HCT116 (cell line): ENCODE measurements at regions not wholly inside any gene's neighbourhood (a gene's known extent, or its start where the extent isn't known, plus 50 kb on each side); places are given as distances from the start of the nearest gene placed in this dataset.

Experiments used
- ATAC-seq: fragments of 200-7000 bp; cut with Tn5 transposase; 2 replicates; pipeline ENCODE4 v1.9.1; 2020; ENCODE audit warnings: mild to moderate bottlenecking, moderate library complexity
- BruUV-seq: library from RNA; stranded (reverse); fragments of 400-500 nt; replicated peaks from 2 replicates; lab custom pipeline; 2021; lab: Mats Ljungman, UMichigan
- CTCF ChIA-PET: fragments of 300-600 bp; sonication (Branson Sonifier 250); formaldehyde crosslinking; loops from one replicate; lab custom pipeline; 2021; ENCODE audit warnings: antibody characterized with exemption; lab: Charles Lee
- POLR2A ChIA-PET: fragments of 300-600, 350-600 bp; sonication (Branson Sonifier 250); formaldehyde crosslinking; loops from one replicate; lab custom pipeline; 2021; ENCODE audit warnings: antibody characterized with exemption; lab: Charles Lee
- RAD21 ChIA-PET, 2 experiments: fragments of 300-600 bp; sonication (Branson Sonifier 250); formaldehyde crosslinking; loops; one replicate each; lab custom pipeline; 2023; ENCODE audit warnings: low total read pairs in 2 of 2; ENCODE audit not compliant: uncharacterized antibody in 2 of 2, unreplicated experiment in 2 of 2, low non-redundant PET in 1 of 2; lab: Charles Lee
- DNase-seq: peaks from one replicate; pipeline ENCODE4 v3.0.0-alpha.2; 2010; ENCODE audit warnings: low read depth, low spot score
- H2AFZ ChIP-seq: fragments of 200-600 bp; shearing (Covaris generic), sonication (generic); 2 replicates; pipeline ENCODE4 v1.6.1; 2017; ENCODE audit warnings: low read depth, mixed run types, mixed read lengths, antibody characterized with exemption, low read length; ENCODE audit not compliant: poor library complexity, severe bottlenecking
- H3K27ac ChIP-seq: 2 replicates; pipeline ENCODE4 v1.5.1; 2012; ENCODE audit warnings: low read depth, low read length
- H3K27me3 ChIP-seq: fragments of 200-600 bp; sonication (generic); 2 replicates; pipeline ENCODE4 v1.6.1; 2016; ENCODE audit warnings: mixed run types, low read length, mixed read lengths; ENCODE audit not compliant: insufficient read depth
- H3K36me3 ChIP-seq, 2 experiments: fragments of 200-500 bp in 1 of 2; fragments of 200-600 bp in 1 of 2; sonication (Bioruptor generic) in 1 of 2; sonication (generic) in 1 of 2; 2 replicates each; pipeline versions ENCODE4 v1.5.1 to v1.6.1; 2014 to 2016; ENCODE audit warnings: low read length in 2 of 2, inconsistent platforms in 1 of 2, mixed read lengths in 1 of 2, mixed run types in 1 of 2; ENCODE audit not compliant: insufficient read depth in 2 of 2, control insufficient read depth in 1 of 2
- H3K4me1 ChIP-seq, 2 experiments: fragments of 200-600 bp in 1 of 2; sonication (generic) in 1 of 2; 2 replicates each; pipeline versions ENCODE4 v1.5.1 to v1.6.1; 2012 to 2017; ENCODE audit warnings: low read length in 2 of 2, inconsistent platforms in 1 of 2, mild to moderate bottlenecking in 1 of 2, mixed read lengths in 1 of 2, mixed run types in 1 of 2, moderate library complexity in 1 of 2; ENCODE audit not compliant: insufficient read depth in 2 of 2, control insufficient read depth in 1 of 2
- H3K4me2 ChIP-seq: fragments of 200-600 bp; sonication (generic); 2 replicates; pipeline ENCODE4 v1.6.1; 2017; ENCODE audit warnings: mixed run types, low read length, mixed read lengths
- H3K4me3 ChIP-seq, 2 experiments: fragments of 200-600 bp in 1 of 2; sonication (generic) in 1 of 2; replicated peaks in 1 of 2; 2 replicates each; pipeline ENCODE4 v1.5.1; 2011 to 2016; ENCODE audit warnings: low read length in 2 of 2, control low read depth in 1 of 2, low read depth in 1 of 2, mild to moderate bottlenecking in 1 of 2, mixed read lengths in 1 of 2, mixed run types in 1 of 2
- H3K79me2 ChIP-seq: fragments of 200-600 bp; sonication (generic); 2 replicates; pipeline ENCODE4 v1.6.1; 2017; ENCODE audit warnings: mild to moderate bottlenecking, mixed run types, low read length, moderate library complexity, mixed read lengths; ENCODE audit not compliant: insufficient read depth
- H3K9ac ChIP-seq: fragments of 200-600 bp; sonication (generic); 2 replicates; pipeline ENCODE4 v1.6.1; 2016; ENCODE audit warnings: low read length, mixed read lengths
- H3K9me2 ChIP-seq: fragments of 200-600 bp; sonication (generic), shearing (Covaris generic); 2 replicates; pipeline ENCODE4 v1.6.1; 2017; ENCODE audit warnings: mixed run types, mild to moderate bottlenecking, moderate library complexity; ENCODE audit not compliant: insufficient read depth
- H3K9me3 ChIP-seq, 2 experiments: fragments of 200-500 bp in 1 of 2; fragments of 200-600 bp in 1 of 2; sonication (Bioruptor generic) in 1 of 2; sonication (generic) in 1 of 2; 2 replicates each; pipeline ENCODE4 v1.6.1; 2014 to 2017; ENCODE audit warnings: low read length in 2 of 2, mixed read lengths in 2 of 2, inconsistent platforms in 1 of 2, low read depth in 1 of 2, mild to moderate bottlenecking in 1 of 2, mixed run types in 1 of 2, moderate library complexity in 1 of 2; ENCODE audit not compliant: control insufficient read depth in 1 of 2, insufficient read depth in 1 of 2
- H4K20me1 ChIP-seq: fragments of 200-600 bp; sonication (generic), shearing (Covaris generic); 2 replicates; pipeline ENCODE4 v1.6.1; 2017; ENCODE audit warnings: mixed run types, mild to moderate bottlenecking, moderate library complexity; ENCODE audit not compliant: insufficient read depth
- CBX3 ChIP-seq: IDR thresholded peaks from 2 replicates; pipeline ENCODE4 v1.6.1; 2012; ENCODE audit warnings: low read depth
- EGR1 ChIP-seq: IDR thresholded peaks from 2 replicates; pipeline ENCODE4 v1.6.1; 2012; ENCODE audit warnings: low read depth
- ELF1 ChIP-seq: IDR thresholded peaks from 2 replicates; pipeline ENCODE4 v1.6.1; 2012; ENCODE audit warnings: low read depth, borderline replicate concordance
- EZH2 ChIP-seq: fragments of 200-600 bp; sonication (generic); IDR thresholded peaks from 2 replicates; pipeline ENCODE4 v1.6.1; 2017; ENCODE audit warnings: antibody characterized with exemption, mixed run types
- RAD21 ChIP-seq: IDR thresholded peaks from 2 replicates; pipeline ENCODE4 v1.6.1; 2012; ENCODE audit warnings: low read depth, mild to moderate bottlenecking
- SP1 ChIP-seq: IDR thresholded peaks from 2 replicates; pipeline ENCODE4 v1.6.1; 2012; ENCODE audit warnings: low read depth
- ZBTB33 ChIP-seq: IDR thresholded peaks from 2 replicates; pipeline ENCODE4 v1.6.1; 2011; ENCODE audit warnings: mild to moderate bottlenecking, low read length, moderate library complexity; ENCODE audit not compliant: insufficient replicate concordance; ENCODE audit errors: extremely low read depth
- intact Hi-C: fragments of 100-400 bp; cut with micrococcal nuclease; formaldehyde crosslinking; loops from 2 replicates; pipeline ENCODE4 v1.10.0; 2022

DNA sequence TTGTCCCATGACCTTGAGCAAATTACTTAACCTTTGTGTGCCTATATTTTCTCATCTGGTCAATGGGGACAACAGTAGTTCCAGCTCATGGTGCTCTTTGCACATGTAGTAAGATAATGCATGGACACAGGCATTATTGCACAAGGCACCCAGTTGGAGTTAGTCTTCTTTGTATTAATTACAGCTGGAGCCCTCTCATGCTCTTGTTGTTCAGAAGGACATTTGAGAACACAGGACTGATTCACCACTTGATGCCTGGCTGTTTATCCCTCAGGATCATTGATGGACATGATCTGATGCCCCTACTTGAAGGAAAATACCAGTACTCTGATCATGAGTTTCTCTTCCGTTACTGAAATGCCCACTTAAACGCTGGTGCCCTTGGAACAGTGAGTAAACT, 1068.6 kb downstream of the NLGN4Y start (continued):
- TF ChIP-seq ELF1 (no peak), ZBTB33 (no peak), EGR1 (no peak), SP1 (no peak)

GRCh38 chrY:15593476-15594160, 1069.3 kb downstream of the NLGN4Y start:
- Histone ChIP-seq H3K9ac (no peak overlapping the region), H3K4me3 (no peak overlapping the region), H3K36me3 (no peaks in the 10 kb centered on the region), H3K4me2 (no peak overlapping the region), H3K27ac (no peak overlapping the region), H3K9me3 (no peaks in the 10 kb centered on the region), H3K79me2 (no peaks in the 10 kb centered on the region), H3K9me2 (no peaks in the 10 kb centered on the region), H2AFZ (no peak overlapping the region), H3K4me1 (no peaks in the 10 kb centered on the region), H3K27me3 (no peaks in the 10 kb centered on the region), H4K20me1 (no peaks in the 10 kb centered on the region)
- DNase-seq (no peak), ATAC-seq (no peak)
- no TSS peak for BruUV-seq
- RAD21 ChIA-PET = no interaction called here
- POLR2A ChIA-PET = no interaction called here
- TF ChIP-seq RAD21 = no peak
- no peak for TF ChIP-seq CBX3
- TF ChIP-seq EZH2 = no peak
- CTCF ChIA-PET = no interaction called here
- intact Hi-C loops = no loop called here
